GM12878 (cell line): ENCODE measurements at regions not wholly inside any gene's neighbourhood (a gene's known extent, or its start where the extent isn't known, plus 50 kb on each side); places are given as distances from the start of the nearest gene placed in this dataset.

Experiments
- ATAC-seq: fragments of 200-7000 bp; cut with Tn5 transposase; 3 replicates; pipeline ENCODE4 v1.9.1; 2020; ENCODE audit warnings: mild to moderate bottlenecking, moderate library complexity
- BruUV-seq: library from RNA; stranded (reverse); fragments of 400-500 nt; replicated peaks from 2 replicates; lab custom pipeline; 2021; lab: Mats Ljungman, UMichigan
- CTCF ChIA-PET: fragments of 300-600 bp; sonication (Branson Sonifier 250); formaldehyde crosslinking; extraction: SDS; loops from one replicate; lab custom pipeline; 2021; ENCODE audit warnings: inconsistent platforms; lab: Yijun Ruan, JAX
- POLR2A ChIA-PET: fragments of 350-600 bp; formaldehyde crosslinking; extraction: SDS; loops from one replicate; lab custom pipeline; 2021; ENCODE audit warnings: inconsistent platforms; lab: Charles Lee
- RAD21 ChIA-PET: fragments of 300-600 bp; sonication (Branson Sonifier 250); formaldehyde crosslinking; loops from one replicate; lab custom pipeline; 2023; ENCODE audit warnings: antibody characterized with exemption; ENCODE audit not compliant: unreplicated experiment; lab: Charles Lee
- SMC1A ChIA-PET: fragments of 300-600 bp; sonication (Branson Sonifier 250); formaldehyde crosslinking; loops from one replicate; lab custom pipeline; 2023; ENCODE audit not compliant: unreplicated experiment, uncharacterized antibody; lab: Charles Lee
- DNase-seq: peaks from one replicate; pipeline ENCODE4 v3.0.0-alpha.2; 2011; ENCODE audit warnings: low read depth, low spot score
- FAIRE-seq: peaks from 3 replicates; lab custom pipeline; 2011; peaks lifted over from hg19 to GRCh38; lab: Jason Lieb, UNC
- H2AFZ ChIP-seq: 2 replicates; pipeline ENCODE4 v1.6.0; 2011; ENCODE audit warnings: low read depth, low read length, control low read depth; ENCODE audit not compliant: control insufficient read depth
- H3K27ac ChIP-seq: 2 replicates; pipeline ENCODE4 v1.5.1; 2011; ENCODE audit warnings: control low read depth; ENCODE audit not compliant: control insufficient read depth, insufficient read depth
- H3K27me3 ChIP-seq, 2 experiments: replicated peaks in 1 of 2; 2 replicates each; pipeline versions ENCODE4 v1.6.0 to v1.6.1; 2011; ENCODE audit warnings: low read length in 1 of 2; ENCODE audit not compliant: control insufficient read depth in 2 of 2, insufficient read depth in 2 of 2
- H3K36me3 ChIP-seq, 2 experiments: 2 replicates each; pipeline ENCODE4 v1.5.1; 2011; ENCODE audit warnings: low read length in 1 of 2; ENCODE audit not compliant: control insufficient read depth in 2 of 2, insufficient read depth in 2 of 2
- H3K4me1 ChIP-seq: 2 replicates; pipeline ENCODE4 v1.6.1; 2011; ENCODE audit warnings: mild to moderate bottlenecking, low read length, moderate library complexity, mixed read lengths; ENCODE audit not compliant: control insufficient read depth, insufficient read depth
- H3K4me2 ChIP-seq: 2 replicates; pipeline ENCODE4 v1.6.0; 2011; ENCODE audit warnings: control low read depth; ENCODE audit not compliant: control insufficient read depth, insufficient read depth
- H3K4me3 ChIP-seq: fragments of 200-600 bp; sonication (generic); 2 replicates; pipeline ENCODE4 v1.5.1; 2016
- H3K79me2 ChIP-seq: 2 replicates; pipeline ENCODE4 v1.6.0; 2011; ENCODE audit warnings: low read length; ENCODE audit not compliant: control insufficient read depth, insufficient read depth
- H3K9ac ChIP-seq: 2 replicates; pipeline ENCODE4 v1.8.0; 2011; ENCODE audit warnings: low read length, control low read depth, mixed read lengths; ENCODE audit not compliant: control insufficient read depth, insufficient read depth
- H3K9me3 ChIP-seq: replicated peaks from 3 replicates; pipeline ENCODE4 v1.5.1; 2011; ENCODE audit warnings: mild to moderate bottlenecking, low read length; ENCODE audit not compliant: control insufficient read depth, insufficient read depth
- H4K20me1 ChIP-seq: 2 replicates; pipeline ENCODE4 v1.6.0; 2011; ENCODE audit not compliant: control insufficient read depth, insufficient read depth
- ATF3 ChIP-seq: IDR thresholded peaks from 2 replicates; pipeline ENCODE4 v1.6.1; 2011; ENCODE audit warnings: low read depth, mild to moderate bottlenecking, low read length, moderate library complexity, borderline replicate concordance; ENCODE audit errors: extremely low read depth
- ATF7 ChIP-seq: fragments of 450-650 bp; IDR thresholded peaks from 2 replicates; pipeline ENCODE4 v1.6.1; 2016; ENCODE audit warnings: low read depth, mild to moderate bottlenecking
- BHLHE40 ChIP-seq, 2 experiments: fragments of 450-650 bp in 1 of 2; IDR thresholded peaks; 2 replicates each; pipeline ENCODE4 v1.6.1; 2011 to 2017; ENCODE audit warnings: low read depth in 2 of 2, borderline replicate concordance in 1 of 2, improper control_type of control experiment in 1 of 2, low read length in 1 of 2, mild to moderate bottlenecking in 1 of 2
- CBX3 ChIP-seq: fragments of 200-600 bp; sonication (generic); IDR thresholded peaks from 2 replicates; pipeline ENCODE4 v1.6.1; 2016; ENCODE audit warnings: low read depth, borderline replicate concordance
- CEBPB ChIP-seq, 2 experiments: fragments of 150-350 bp in 1 of 2; IDR thresholded peaks; 2 replicates each; pipeline ENCODE4 v1.6.1; 2012 to 2014; ENCODE audit warnings: low read depth in 2 of 2, low read length in 2 of 2, borderline replicate concordance in 1 of 2, inconsistent platforms in 1 of 2
- FOXK2 ChIP-seq: fragments of 450-650 bp; IDR thresholded peaks from 2 replicates; pipeline ENCODE4 v1.6.1; 2017; ENCODE audit warnings: mild to moderate bottlenecking, moderate library complexity
- HDAC6 ChIP-seq: fragments of 200-600 bp; sonication (generic); IDR thresholded peaks from one replicate; pipeline ENCODE4 v1.8.0; 2017; ENCODE audit warnings: antibody characterized with exemption; ENCODE audit not compliant: unreplicated experiment
- IKZF2 ChIP-seq, 2 experiments: fragments of 450-650 bp; IDR thresholded peaks; 2 replicates each; pipeline ENCODE4 v1.6.1; 2017; ENCODE audit warnings: mild to moderate bottlenecking in 2 of 2, moderate library complexity in 2 of 2
- NFYA ChIP-seq: IDR thresholded peaks from 2 replicates; pipeline ENCODE4 v1.6.1; 2011; ENCODE audit warnings: low read depth, mild to moderate bottlenecking, low read length, improper control_type of control experiment, borderline replicate concordance
- NRF1 ChIP-seq: conservative IDR thresholded peaks from 2 replicates; pipeline ENCODE4 v1.6.1; 2011; ENCODE audit warnings: mild to moderate bottlenecking, low read depth, low read length, improper control_type of control experiment
- RB1 ChIP-seq: fragments of 450-650 bp; formaldehyde crosslinking; IDR thresholded peaks from 2 replicates; pipeline ENCODE4 v1.6.1; 2017; ENCODE audit warnings: mild to moderate bottlenecking, borderline replicate concordance
- SREBF2 ChIP-seq: IDR thresholded peaks from 2 replicates; pipeline ENCODE4 v1.6.1; 2012; ENCODE audit warnings: mild to moderate bottlenecking, low read length
- STAT1 ChIP-seq: fragments of 450-650 bp; conservative IDR thresholded peaks from 2 replicates; pipeline ENCODE4 v1.6.1; 2014; ENCODE audit warnings: antibody characterized with exemption, mild to moderate bottlenecking
- SUZ12 ChIP-seq: fragments of 200-600 bp; sonication (generic); IDR thresholded peaks from one replicate; pipeline ENCODE4 v1.6.1; 2018; ENCODE audit warnings: antibody characterized with exemption, mild to moderate bottlenecking; ENCODE audit not compliant: unreplicated experiment
- YBX1 ChIP-seq: fragments of 450-650 bp; IDR thresholded peaks from 2 replicates; pipeline ENCODE4 v1.6.1; 2016; ENCODE audit warnings: antibody characterized with exemption
- ZBTB4 ChIP-seq: fragments of 450-650 bp; formaldehyde crosslinking; IDR thresholded peaks from 2 replicates; pipeline ENCODE4 v1.4.0; 2022; ENCODE audit warnings: mild to moderate bottlenecking, moderate library complexity
- ZNF622 ChIP-seq: fragments of 450-650 bp; IDR thresholded peaks from 2 replicates; pipeline ENCODE4 v1.6.1; 2017; ENCODE audit warnings: mild to moderate bottlenecking, inconsistent platforms
- WGBS: methylation state at CpG from one replicate; pipeline ENCODE4 v1.1.6; 2016; ENCODE audit warnings: low lambda C conversion rate; ENCODE audit not compliant: insufficient replicate concordance, insufficient coverage; ENCODE audit errors: missing lambda C conversion rate; 5-methylcytosine and 5-hydroxymethylcytosine counted together
- in situ Hi-C: fragments of 300-500 bp; cut with MboI; formaldehyde crosslinking; loops from 9 replicates; pipeline ENCODE4 v1.14.3; 2018; ENCODE audit warnings: mixed read lengths
- intact Hi-C: fragments of 100-400 bp; cut with micrococcal nuclease; formaldehyde crosslinking; loops from one replicate; pipeline ENCODE4 v1.14.2; 2022; ENCODE audit not compliant: unreplicated experiment

DNA sequence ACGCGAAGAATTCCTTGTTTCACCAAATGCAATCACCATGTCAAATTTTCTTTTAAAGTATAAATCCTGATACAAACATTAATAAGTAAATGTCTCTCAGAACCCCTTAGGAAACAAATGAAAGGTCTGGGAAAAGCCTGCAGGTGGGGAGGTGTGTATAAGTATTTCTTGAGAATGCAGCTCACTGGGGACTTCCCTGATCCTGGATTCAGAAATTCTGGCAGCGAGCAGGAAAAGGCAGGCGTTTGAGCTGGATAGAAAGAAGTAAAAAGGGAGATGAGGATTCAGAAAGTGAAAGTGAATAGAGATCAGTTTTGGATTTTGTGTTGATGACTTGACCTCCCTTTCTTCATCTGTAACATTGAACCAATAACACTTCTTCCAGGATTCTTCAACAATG is 68.3 kb upstream of the CTSC start:
- 86% methylated on average over 4 of the region's 4 CpGs for whole genome bisulfite sequencing
- in situ Hi-C loops, result no loop called here
- ChIA-PET POLR2A (no interaction called here), CTCF (no interaction called here), SMC1A (no interaction called here), RAD21 (no interaction called here)
- Histone ChIP-seq H3K36me3 (no peaks in the 10 kb centered on the region), H3K4me1 (peaks cover 3% of the 10 kb centered on the region; the same call in 1 of the 2 replicates), H3K4me2 (no peak overlapping the region), H3K27ac (no peak overlapping the region), H3K9me3 (no peaks in the 10 kb centered on the region; the same call in 2 of the 3 replicates), H2AFZ (no peak overlapping the region), H3K9ac (no peak overlapping the region), H3K4me3 (no peak overlapping the region), H3K79me2 (no peaks in the 10 kb centered on the region), H4K20me1 (no peaks in the 10 kb centered on the region), H3K27me3 (no peaks in the 10 kb centered on the region; a peak in 1 of 4 replicates)
- FAIRE-seq, result no peak
- no TSS peak for BruUV-seq
- ATAC-seq, result no peak
- no peak for TF ChIP-seq BHLHE40 (IDR thresholded peaks at IDR 0.05; ENCODE audit: borderline replicate concordance in 1 of 2, low read depth in 2 of 2, low read length in 1 of 2)
- TF ChIP-seq ZBTB4 (CRISPR knock-in tag), result no peak
- TF ChIP-seq ATF3, result no peak
- TF ChIP-seq HDAC6, result no peak
- no peak for TF ChIP-seq ZNF622
- TF ChIP-seq YBX1, result no peak
- TF ChIP-seq FOXK2, result no peak
- TF ChIP-seq SUZ12, result no peak
- no peak for TF ChIP-seq SREBF2
- TF ChIP-seq NRF1, result no peak
- no peak for TF ChIP-seq CEBPB (IDR thresholded peaks at IDR 0.05; ENCODE audit: borderline replicate concordance in 1 of 2, low read depth in 2 of 2, low read length in 2 of 2)
- no peak for TF ChIP-seq STAT1
- TF ChIP-seq NFYA, result no peak
- TF ChIP-seq ATF7, result no peak
- TF ChIP-seq RB1, result no peak
- TF ChIP-seq IKZF2 (IDR thresholded peaks at IDR 0.05), result no peak
- TF ChIP-seq CBX3, result no peak
- intact Hi-C loops, result no loop called here
- no peak for DNase-seq
